ENCODE measurements at regions not wholly inside any gene's neighbourhood (a gene's known extent, or its start where the extent isn't known, plus 50 kb on each side); places are given as distances from the start of the nearest gene placed in this dataset.

DNA sequence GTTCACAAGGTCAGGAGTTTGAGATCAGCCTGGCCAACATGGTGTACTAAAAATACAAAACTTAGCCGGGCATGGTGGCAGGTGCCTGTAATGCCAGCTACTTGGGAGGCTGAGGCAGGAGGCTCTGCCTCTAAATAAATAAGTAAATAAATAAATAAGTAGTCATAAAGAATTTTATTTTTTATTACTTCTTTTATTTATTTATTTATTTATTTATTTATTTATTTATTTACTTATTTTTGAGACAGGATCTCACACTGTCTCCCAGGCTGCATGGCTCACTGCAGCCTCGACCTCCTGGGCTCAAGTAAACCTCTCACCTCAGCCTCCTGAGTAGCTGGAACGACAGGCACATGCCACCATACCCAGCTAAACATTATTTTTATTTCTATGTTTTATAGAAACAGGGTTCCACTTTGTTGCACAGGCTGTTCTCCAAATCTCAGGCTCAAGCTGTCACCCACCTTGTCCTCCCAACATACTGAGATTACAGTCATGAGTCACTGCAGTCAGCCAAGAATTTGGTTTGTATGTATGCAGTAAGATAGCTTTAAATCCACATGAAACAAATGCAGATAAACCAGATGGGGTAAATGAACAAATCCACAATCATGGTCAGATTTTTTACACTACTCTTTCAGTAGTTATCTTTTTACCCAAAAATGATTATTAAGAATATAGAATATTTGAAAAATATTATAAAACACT, 523.3 kb upstream of the RGS18 start:
- TF ChIP-seq, protein P1, sequence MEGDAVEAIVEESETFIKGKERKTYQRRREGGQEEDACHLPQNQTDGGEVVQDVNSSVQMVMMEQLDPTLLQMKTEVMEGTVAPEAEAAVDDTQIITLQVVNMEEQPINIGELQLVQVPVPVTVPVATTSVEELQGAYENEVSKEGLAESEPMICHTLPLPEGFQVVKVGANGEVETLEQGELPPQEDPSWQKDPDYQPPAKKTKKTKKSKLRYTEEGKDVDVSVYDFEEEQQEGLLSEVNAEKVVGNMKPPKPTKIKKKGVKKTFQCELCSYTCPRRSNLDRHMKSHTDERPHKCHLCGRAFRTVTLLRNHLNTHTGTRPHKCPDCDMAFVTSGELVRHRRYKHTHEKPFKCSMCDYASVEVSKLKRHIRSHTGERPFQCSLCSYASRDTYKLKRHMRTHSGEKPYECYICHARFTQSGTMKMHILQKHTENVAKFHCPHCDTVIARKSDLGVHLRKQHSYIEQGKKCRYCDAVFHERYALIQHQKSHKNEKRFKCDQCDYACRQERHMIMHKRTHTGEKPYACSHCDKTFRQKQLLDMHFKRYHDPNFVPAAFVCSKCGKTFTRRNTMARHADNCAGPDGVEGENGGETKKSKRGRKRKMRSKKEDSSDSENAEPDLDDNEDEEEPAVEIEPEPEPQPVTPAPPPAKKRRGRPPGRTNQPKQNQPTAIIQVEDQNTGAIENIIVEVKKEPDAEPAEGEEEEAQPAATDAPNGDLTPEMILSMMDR (IDR thresholded peaks at IDR 0.05): no peak
- TF ChIP-seq POLR2A (IDR thresholded peaks at IDR 0.05) (no peak), EP300 (IDR thresholded peaks at IDR 0.05) (no peak)
